Uterus (tissue), 3 donors: ENCODE measurements at regions not wholly inside any gene's neighbourhood (a gene's known extent, or its start where the extent isn't known, plus 50 kb on each side); places are given as distances from the start of the nearest gene placed in this dataset.

ENCODE experiments used
- DNase-seq, 2 donors: peaks; one replicate each; pipeline ENCODE4 v3.0.0-alpha.2; 2019 to 2020
- H3K27ac ChIP-seq, 2 donors: fragments of 200-600 bp; sonication (generic); 1 replicate in 1 of 2; 2 replicates in 1 of 2; pipeline ENCODE4 v1.5.1; 2016 to 2018
- H3K27me3 ChIP-seq, 2 donors: fragments of 200-600 bp; sonication (generic); one replicate each; pipeline ENCODE4 v1.5.1; 2018 to 2019; ENCODE audit warnings: control low read depth in 1 of 2
- H3K36me3 ChIP-seq, 2 donors: fragments of 200-600 bp; sonication (generic); one replicate each; pipeline ENCODE4 v1.5.1; 2019; ENCODE audit warnings: control low read depth in 1 of 2
- H3K4me1 ChIP-seq, 2 donors: fragments of 200-600 bp; sonication (generic); one replicate each; pipeline ENCODE4 v1.5.1; 2018 to 2019; ENCODE audit warnings: control low read depth in 1 of 2
- H3K4me3 ChIP-seq, 2 donors: fragments of 200-600 bp; sonication (generic); 1 replicate in 1 of 2; 2 replicates in 1 of 2; pipeline ENCODE4 v1.5.1; 2018 to 2019; ENCODE audit warnings: mild to moderate bottlenecking in 1 of 2
- H3K9me3 ChIP-seq, 2 donors: fragments of 200-600 bp; sonication (generic); one replicate each; pipeline ENCODE4 v1.5.1; 2019; ENCODE audit warnings: control low read depth in 1 of 2
- POLR2A ChIP-seq, 2 donors: fragments of 450-650 bp; IDR thresholded peaks; one replicate each; pipeline ENCODE4 v1.6.1; 2016; ENCODE audit warnings: antibody characterized with exemption in 2 of 2, mild to moderate bottlenecking in 1 of 2, moderate library complexity in 1 of 2
- intact Hi-C: fragments of 100-400 bp; cut with DNase I; formaldehyde crosslinking; loops from one replicate; pipeline ENCODE4 v1.15.1; 2023; ENCODE audit warnings: low total_unique reads
- TF ChIP-seq, protein P1 (sequence below), 4 experiments: fragments of 200-600 bp in 2 of 4; fragments of 450-650 bp in 2 of 4; sonication (generic) in 2 of 4; IDR thresholded peaks; one replicate each; pipeline ENCODE4 v1.5.1; 2016 to 2019; ENCODE audit warnings: antibody characterized with exemption in 4 of 4, mild to moderate bottlenecking in 2 of 4, moderate library complexity in 1 of 4
- donor health status: DM: yes; HTN: yes; CAD: no.

- TF ChIP-seq, protein P1, sequence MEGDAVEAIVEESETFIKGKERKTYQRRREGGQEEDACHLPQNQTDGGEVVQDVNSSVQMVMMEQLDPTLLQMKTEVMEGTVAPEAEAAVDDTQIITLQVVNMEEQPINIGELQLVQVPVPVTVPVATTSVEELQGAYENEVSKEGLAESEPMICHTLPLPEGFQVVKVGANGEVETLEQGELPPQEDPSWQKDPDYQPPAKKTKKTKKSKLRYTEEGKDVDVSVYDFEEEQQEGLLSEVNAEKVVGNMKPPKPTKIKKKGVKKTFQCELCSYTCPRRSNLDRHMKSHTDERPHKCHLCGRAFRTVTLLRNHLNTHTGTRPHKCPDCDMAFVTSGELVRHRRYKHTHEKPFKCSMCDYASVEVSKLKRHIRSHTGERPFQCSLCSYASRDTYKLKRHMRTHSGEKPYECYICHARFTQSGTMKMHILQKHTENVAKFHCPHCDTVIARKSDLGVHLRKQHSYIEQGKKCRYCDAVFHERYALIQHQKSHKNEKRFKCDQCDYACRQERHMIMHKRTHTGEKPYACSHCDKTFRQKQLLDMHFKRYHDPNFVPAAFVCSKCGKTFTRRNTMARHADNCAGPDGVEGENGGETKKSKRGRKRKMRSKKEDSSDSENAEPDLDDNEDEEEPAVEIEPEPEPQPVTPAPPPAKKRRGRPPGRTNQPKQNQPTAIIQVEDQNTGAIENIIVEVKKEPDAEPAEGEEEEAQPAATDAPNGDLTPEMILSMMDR (IDR thresholded peaks at IDR 0.05), result no peak
- no peak for TF ChIP-seq POLR2A (IDR thresholded peaks at IDR 0.05)
- intact Hi-C loops, result no loop called here
- Histone ChIP-seq H3K9me3 (no peaks in the 10 kb centered on the region), H3K27me3 (no peaks in the 10 kb centered on the region), H3K4me3 (no peak overlapping the region), H3K27ac (no peak overlapping the region), H3K36me3 (no peaks in the 10 kb centered on the region), H3K4me1 (no peaks in the 10 kb centered on the region)
- no peak for DNase-seq
Measured at GRCh38 chr4:120329386-120329785, 262.7 kb upstream of the MAD2L1 start.

DNA sequence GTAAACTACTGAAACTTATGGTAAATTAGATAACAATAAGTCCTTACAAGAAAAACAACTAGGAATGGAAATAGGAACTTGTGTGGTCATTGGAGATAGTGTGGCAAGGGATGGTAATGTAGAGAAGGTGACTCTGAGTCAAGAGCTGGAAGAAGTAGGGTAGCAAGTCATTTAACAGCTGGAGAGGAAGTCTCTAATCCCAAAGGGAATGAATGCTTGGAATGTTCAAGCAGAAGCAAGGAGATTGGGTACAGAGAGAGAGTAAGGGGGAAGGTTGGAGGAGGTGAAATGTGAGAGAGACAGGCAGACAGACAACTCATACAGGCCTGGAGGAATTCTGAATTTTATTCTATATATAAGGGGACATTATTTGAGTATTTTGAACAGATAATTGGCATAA, 260.6 kb upstream of the MAD2L1 start:
- no peaks in the 10 kb centered on the region for H3K27me3 ChIP-seq
- H3K27ac ChIP-seq, result no peak overlapping the region
- H3K4me1 ChIP-seq, result no peaks in the 10 kb centered on the region
- no peak overlapping the region for H3K4me3 ChIP-seq
- no peak for DNase-seq
- H3K36me3 ChIP-seq, result no peaks in the 10 kb centered on the region
- H3K9me3 ChIP-seq, result no peaks in the 10 kb centered on the region
- TF ChIP-seq, protein P1 (IDR thresholded peaks at IDR 0.05), result no peak
- no peak for TF ChIP-seq POLR2A (IDR thresholded peaks at IDR 0.05)
- intact Hi-C loops, result no loop called here

- no peak for TF ChIP-seq POLR2A (IDR thresholded peaks at IDR 0.05)
- TF ChIP-seq, protein P1 (IDR thresholded peaks at IDR 0.05), result no peak
- no peaks in the 10 kb centered on the region for H3K9me3 ChIP-seq
Measured at GRCh38 chr4:120319046-120319767, 252.6 kb upstream of the MAD2L1 start.

GRCh38 chr4:120318196-120318846, 251.7 kb upstream of the MAD2L1 start:
- TF ChIP-seq POLR2A (IDR thresholded peaks at IDR 0.05), result no peak
- TF ChIP-seq, protein P1 (IDR thresholded peaks at IDR 0.05), result no peak
- H3K36me3 ChIP-seq, result no peaks in the 10 kb centered on the region
- H3K9me3 ChIP-seq, result no peaks in the 10 kb centered on the region
- intact Hi-C loops, result no loop called here
- no peak overlapping the region for H3K27ac ChIP-seq
- no peak overlapping the region for H3K4me3 ChIP-seq
- no peak for DNase-seq
- no peaks in the 10 kb centered on the region for H3K27me3 ChIP-seq
- H3K4me1 ChIP-seq, result no peaks in the 10 kb centered on the region

More at GRCh38 chr4:120319046-120319767, 252.6 kb upstream of the MAD2L1 start:
- no peak overlapping the region for H3K4me3 ChIP-seq
- intact Hi-C loops, result no loop called here
- no peaks in the 10 kb centered on the region for H3K27me3 ChIP-seq
- no peak overlapping the region for H3K27ac ChIP-seq
- no peak for DNase-seq
- H3K4me1 ChIP-seq, result no peaks in the 10 kb centered on the region
- H3K36me3 ChIP-seq, result no peaks in the 10 kb centered on the region

GRCh38 chr4:120317713-120318112, 251.1 kb upstream of the MAD2L1 start:
- Histone ChIP-seq H3K36me3 (no peaks in the 10 kb centered on the region), H3K27me3 (no peaks in the 10 kb centered on the region), H3K4me1 (no peaks in the 10 kb centered on the region), H3K4me3 (no peak overlapping the region), H3K27ac (no peak overlapping the region), H3K9me3 (no peaks in the 10 kb centered on the region)
- DNase-seq, result no peak
- TF ChIP-seq POLR2A (IDR thresholded peaks at IDR 0.05), result no peak
- TF ChIP-seq, protein P1 (IDR thresholded peaks at IDR 0.05), result no peak
- intact Hi-C loops, result no loop called here
